GM19395 (cell line): ENCODE measurements at regions not wholly inside any gene's neighbourhood (a gene's known extent, or its start where the extent isn't known, plus 50 kb on each side); places are given as distances from the start of the nearest gene placed in this dataset.
"Not testable (repeated sequence)": the region's sequence is repeated elsewhere in the genome, so short reads cannot be mapped to it uniquely, and the experiment has no call there.

ENCODE experiments used
- ATAC-seq: cut with Tn5 transposase; IDR thresholded peaks from one replicate; pipeline ENCODE4 v1.9.1; 2021; ENCODE audit warnings: mild to moderate bottlenecking, moderate library complexity; ENCODE audit not compliant: unreplicated experiment

DNA sequence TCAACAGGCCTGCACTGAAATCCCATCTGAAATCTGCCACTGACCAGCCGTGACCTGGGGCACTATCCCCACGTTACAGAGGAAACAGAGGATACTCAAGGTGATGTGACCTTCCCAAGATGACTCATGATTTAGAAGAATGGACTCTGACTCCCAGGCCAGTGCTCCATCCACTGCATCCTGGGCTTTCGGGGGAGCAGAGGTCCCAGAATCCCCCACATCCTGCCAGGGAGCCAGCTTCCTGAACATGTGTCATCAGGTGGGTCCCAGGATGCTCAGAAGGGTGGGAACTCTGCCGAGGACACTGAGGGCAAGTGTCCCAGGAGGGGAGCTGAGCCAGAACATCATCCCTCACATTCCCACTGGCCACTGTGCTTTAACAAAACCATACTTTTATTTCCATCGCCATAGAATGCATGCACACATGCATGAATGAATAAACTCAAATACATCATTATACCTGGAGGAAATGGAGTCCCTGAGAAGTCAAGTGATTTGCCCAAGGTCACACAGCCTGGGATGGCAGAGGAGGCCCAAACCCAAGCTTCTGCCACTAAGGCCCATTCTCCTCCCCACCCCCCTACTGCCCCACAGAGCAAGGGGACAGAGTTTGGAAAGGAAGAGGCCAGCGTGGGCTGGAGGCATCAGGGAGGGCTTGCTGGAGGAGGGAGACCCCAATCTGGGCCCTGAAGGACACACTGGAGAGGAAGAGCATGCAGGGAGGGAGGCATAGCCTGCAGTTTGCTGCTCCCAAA lies 189.4 kb downstream of the MATN1 start:
- no peak for ATAC-seq

DNA sequence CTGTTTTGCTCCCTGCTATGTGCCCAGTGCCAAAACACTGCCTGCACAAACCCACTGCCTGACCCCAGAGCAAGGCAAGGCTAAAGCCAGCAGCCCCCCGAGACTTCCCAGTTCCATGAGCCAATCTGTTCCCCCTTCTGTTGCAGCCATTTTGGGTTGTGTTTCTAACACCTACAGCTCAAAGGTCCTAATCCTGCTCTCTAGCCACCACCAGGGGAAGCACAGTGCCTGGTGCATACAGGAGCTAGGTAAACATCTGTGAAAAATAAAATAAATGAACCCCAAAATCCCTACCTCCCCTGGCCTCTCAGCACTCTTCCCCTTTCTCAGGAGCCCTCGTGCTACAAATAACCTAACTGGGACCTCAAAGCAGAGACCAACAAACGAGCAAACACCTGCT lies 190.2 kb downstream of the MATN1 start:
- ATAC-seq, result no peak

DNA sequence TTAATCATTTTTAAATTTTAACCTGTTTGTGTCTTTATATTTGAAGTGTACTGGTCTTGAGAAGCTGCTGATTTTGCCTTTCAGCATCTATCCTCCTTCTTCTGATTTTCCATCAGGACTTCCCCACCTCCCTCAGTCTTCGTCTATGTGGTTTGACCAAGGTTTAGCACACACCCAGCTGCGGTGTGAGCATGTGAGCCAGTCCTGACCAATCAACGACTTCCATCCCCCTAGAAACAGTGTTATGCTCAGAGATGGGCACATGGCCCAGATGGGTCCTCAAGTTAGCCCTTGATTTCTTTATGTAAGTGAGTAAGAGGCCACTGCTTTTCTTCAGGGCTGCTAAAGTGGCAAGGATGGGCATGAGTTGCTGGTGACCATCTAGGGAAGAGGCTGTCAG lies 190.8 kb downstream of the MATN1 start:
- no peak for ATAC-seq

DNA sequence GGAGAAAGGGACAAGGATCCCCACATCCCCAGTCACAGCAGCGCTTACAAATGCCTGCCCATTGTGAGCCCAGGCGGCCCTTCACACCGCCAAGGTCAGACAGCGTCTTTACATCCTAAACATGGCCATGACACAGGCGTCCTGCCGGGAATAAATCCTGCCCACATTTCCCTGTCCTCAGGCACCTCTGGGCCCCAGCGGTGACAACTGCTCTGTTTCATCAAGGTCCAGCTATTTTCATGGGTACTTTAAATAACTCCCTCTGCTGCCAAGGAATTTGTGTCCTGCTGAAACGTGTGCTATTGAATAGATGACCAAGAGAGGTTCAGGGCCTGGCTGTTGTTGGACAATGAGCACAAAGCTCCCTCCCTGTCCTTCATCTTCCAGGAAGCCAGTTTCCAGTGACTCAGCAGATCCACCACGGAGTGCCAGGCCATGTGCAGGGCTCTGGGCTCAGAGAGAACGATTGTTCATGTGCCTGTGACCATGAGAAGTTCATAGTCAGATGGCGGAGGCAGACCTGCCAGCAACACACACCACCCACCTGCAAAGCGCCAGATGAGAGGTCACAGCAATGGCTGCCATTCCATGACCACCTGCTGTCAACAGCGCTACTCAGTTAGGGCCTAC lies 195.8 kb downstream of the MATN1 start:
- ATAC-seq, result no peak

DNA sequence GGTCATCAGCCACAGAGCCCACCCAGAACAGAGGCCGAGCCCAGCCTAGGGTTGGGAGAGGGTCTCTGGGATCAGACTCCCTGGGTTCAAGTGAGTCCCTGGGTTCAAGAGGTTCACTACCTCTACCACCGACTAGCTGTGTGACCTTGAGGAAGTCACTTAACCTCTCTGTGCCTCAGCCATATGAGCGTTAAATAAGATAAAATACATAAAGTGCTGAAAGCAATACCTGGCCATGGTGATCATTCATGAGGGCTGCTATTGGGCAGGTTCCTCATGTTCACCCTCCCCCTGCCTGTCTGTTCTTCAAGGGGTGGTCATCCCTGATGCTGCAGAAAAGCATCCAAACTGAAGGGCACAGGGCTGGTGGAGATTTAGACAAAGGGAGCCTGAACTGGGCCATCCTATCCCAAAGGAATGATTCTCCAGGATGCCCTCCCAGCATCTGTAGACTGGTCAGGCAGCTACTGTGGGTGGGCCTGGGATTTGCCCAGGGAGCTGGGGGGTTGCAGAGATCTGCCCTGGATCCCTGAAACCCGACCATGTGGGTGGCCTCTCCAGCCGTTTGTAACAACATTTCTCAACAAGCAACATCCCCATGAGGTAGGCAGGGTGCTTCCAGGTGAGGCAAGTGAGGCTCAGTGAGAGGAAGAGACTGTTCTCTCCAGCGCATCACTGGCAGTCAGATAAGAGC lies 196.6 kb downstream of the MATN1 start:
- no peak for ATAC-seq

DNA sequence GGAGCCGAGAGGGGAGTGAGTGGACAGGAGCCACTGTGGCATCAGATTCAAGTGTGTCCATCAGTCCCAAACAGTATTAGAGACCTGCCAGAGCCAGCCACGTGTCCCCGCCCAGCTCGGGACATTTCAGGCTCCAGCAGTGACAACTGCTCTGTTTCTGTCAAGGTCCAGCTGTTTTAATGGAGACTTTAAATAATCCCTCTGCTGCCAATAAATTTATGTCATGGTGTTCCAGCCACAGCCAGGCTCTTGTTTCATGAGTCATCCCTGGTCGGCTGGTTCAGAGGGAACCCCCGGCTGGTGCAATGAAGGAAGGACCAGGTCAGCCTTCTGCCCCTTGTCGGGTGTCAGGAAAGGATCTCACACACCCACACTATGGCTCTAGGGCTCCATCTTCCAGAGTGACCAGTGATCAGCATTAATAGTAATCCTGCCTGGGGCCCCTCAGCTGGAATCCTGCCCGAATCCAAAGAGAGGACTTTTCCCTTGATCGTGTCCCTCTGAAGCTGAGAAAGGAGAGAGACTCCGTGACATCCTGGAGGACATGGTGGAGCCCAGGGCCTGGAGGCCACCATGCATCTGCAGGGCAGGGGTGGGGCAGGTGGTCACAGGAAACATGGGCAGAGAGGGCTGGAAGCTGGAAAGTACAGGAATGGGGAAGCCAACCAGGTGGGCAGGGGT lies 197.3 kb downstream of the MATN1 start:
- ATAC-seq, result no peak

DNA sequence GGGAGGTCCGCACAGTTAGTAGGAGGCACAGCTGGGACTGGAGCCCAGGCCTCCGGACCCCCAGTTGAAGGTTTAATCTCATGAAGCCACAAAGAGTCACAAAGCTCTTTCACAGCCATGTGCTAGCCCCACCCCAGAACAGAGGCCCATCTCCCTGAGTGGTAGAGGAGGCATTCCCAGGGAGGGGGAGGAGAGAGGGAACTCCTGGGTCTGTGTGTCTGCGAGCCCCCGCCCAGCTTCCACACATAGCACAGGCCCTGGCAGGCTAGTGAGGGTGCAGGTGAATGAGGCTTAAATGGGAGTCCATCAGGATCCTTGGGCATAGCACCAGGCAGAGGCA lies 197.8 kb downstream of the MATN1 start:
- no peak for ATAC-seq

DNA sequence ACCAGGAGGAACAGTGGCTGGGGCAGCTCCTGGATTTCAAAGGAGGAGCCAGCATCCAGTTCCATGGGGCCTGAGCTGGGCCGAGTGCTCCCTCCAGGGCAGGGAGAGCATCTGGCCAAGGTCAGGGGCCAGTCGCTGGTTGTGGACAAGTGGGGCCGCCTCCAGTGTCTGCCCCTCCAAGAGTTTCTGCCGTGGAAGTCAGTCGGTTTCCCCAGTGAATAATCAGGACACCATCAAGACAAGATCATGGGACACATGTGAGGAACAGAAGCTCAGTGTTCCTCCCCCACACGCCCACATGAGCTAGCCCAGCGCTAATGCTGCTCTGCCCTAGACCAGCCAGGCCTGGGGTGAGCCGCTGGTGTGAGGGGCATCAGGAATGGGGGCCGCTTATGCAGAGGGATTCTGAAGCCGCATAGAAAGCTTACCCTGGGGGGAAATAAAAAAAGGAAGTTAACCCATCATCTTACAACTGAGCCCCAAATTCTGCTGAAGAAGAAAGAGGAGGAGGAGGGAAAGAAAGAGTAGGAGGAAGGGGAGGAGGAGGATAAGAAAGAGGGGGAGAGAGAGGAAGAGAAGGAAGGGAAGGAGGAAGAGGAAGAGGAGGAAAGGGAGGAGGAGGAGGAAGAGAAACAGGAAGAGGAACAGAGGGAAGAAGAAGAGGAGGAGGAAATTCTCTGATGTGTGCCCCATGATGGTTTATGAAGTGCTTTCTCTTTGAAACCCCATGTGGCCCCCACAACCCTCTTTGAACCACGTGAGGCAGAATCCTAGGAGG lies 198.4 kb downstream of the MATN1 start:
- no peak for ATAC-seq

DNA sequence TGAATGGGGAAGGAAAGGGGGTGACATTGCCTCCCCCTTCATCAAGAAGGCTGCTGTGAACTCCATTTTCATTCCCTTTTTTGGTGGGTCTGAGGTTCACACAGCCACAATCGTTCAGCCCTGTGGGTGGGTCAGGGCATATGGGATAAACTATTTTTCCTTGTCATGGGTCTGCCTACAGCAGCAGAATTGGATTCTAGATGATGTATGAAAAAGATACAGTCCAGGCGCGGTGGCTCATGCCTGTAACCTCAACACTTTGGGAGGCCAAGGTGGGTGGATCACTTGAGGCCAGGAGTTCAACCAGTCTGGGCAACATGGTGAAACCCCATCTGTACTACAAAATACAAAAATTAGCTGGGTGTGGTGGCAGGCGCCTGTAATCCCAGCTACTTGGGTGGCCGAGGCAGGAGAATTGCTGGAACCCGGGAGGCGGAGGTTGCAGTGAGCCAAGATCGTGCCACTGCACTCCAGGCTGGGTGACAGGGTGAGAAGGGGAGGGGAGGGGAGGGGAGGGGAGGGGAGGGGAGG lies 199.3 kb downstream of the MATN1 start:
- not testable (repeated sequence) for ATAC-seq

DNA sequence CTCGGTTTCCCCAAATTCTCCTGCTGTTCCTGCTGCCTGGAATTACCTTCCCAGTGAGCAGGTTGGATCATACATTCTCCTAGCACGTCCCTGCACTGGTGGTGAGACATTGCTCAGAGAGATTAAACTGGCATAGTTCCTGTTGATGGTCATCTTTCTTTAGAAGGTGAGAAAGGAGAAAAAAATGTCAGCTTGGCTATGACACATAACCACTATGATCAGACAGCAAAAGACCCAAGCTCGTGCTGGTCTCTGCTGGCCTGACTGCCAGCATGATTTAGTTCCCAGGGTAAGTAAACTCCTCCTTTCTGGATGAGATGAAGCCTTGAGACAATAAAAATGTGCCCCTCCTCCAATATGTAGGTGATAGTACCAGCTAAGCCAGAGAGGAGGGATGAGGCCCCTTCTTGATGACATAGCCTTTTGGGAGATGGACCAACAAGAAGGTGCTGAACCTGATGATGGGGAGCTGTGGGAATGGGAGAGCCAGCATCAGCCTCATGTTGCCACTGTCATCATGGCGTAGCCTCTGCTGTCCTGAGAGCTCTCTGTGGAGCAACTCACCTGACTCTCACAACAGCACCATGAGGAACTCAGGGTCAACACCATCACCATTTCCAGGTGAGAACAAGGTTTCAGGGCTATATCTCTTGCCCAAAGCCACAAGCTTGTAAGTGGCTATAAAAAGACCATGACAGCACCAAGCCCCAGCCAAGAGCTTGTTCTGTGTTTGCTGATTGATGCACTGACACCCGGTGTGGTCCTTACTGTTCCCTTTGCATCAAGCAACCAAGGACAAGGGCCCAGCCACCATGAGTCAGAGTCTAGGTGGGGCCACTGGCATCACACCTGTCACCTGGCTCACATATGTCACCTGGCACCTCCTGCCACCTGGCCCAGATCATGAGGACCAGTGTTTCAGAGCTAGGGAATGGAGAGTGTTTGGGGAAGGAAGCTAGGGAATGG lies 200.0 kb downstream of the MATN1 start:
- no peak for ATAC-seq

DNA sequence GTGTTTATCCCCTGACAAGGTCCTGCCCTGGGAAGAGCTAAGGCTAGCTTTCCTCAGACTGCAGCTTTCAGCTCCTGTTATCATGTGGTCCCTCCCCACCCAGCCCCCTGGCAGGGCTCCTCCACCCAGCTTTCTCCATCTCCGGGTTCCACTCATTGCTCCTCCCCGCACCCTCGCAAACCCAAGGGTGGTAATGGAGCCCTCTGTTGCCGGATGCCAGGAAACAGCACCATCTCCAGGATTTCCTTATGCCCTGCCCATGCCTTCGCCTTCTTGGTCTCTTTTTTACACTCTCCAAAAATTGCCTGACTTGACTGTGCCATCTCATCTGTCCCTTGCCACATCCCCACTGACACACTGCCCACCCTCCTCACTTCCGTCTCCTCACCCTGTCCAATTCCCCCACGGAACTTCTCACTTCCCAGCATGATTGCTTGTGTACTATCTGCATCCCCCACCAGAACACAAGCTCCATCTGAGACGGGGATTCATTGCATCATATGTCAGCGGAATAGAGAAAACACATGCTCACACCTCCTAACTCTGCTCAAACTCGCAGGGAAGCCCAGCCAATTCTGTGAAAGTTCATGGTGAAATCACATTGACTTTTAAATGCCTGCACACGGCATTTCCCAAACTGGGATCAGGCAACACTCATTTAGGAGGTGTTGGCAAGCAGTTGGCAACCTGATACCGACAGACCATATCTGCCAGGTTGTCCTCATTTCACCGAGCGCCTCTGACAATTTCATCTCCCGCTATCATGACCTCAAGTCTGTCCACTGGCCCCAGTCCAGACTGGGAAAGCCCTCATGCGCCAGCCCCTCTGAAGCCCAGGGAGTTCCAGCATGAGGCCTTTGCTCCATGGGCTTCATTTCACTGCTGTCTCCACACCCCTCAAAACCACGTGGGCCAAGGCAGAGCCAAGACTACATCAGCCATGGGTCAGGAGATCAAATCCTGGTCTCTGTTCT lies 201.1 kb downstream of the MATN1 start:
- ATAC-seq, result no peak

DNA sequence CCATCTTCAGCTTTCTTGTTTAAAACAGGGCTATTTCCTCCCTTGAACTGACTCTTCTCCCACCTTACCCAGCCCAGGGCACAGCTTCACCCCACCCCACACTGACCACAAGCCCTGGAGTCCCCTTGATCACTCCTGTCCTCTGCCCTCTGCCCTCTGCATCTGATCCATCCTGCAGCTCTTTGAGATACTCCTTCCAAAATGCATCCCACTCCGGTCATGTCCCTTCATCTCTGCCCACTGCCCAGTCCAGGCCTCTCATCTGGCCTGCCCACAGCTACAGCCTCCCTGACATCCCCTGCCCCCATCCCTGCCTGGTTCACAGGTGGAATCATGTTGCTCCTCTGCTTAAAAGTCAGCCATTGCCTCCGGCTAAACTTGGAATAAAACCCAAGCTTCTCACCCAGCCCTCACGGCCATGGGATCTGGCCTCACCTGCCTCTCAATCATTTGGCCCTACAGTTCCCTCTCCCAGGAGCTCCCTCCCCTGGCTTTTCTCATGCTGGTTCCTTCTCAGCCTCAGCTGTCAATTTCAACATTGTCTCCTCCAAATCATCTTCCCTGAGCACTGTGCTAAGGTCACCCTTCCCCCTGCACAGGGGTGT lies 202.0 kb downstream of the MATN1 start:
- no peak for ATAC-seq

DNA sequence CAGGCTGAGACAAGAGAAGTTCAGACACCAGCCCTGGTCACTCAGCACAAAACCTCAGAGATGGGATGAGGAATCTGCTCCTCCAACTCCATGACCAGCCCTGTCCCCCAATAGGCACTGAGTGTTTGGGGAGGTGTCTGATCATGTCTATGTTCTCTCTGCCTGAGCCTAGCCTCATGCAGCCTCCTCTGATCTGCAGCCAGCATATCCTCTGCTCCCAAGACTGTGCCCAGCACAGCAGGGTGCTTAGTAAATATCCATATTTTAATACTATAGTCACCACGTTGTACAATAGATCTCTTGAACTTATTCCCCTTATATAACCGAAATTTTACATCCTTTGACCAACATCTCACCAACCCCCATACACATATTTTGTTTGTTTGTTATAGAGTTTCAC lies 202.9 kb downstream of the MATN1 start:
- ATAC-seq, result no peak

DNA sequence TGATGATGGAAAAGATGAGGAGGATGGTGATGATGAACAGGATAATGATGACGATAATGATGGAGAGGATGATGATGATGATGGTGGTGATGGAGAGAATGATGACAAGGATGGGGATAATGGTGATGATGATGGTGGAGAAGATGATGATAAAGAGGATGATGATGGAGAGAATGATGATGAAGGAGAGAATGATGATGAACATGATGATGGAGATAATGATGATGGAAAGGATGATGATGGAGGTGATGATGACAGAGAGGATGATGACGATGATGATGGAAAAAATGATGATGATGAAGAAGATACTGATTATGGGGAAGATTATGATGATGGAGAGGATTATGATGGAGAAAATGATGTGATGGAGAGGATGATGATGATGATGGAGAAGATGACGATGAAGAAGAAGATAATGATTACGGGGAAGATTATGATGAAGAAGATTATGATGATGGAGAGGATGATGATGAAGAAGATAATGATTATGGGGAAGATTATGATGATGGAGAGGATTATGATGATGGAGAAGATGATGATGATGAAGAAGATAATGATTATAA lies 204.1 kb downstream of the MATN1 start:
- no peak for ATAC-seq

DNA sequence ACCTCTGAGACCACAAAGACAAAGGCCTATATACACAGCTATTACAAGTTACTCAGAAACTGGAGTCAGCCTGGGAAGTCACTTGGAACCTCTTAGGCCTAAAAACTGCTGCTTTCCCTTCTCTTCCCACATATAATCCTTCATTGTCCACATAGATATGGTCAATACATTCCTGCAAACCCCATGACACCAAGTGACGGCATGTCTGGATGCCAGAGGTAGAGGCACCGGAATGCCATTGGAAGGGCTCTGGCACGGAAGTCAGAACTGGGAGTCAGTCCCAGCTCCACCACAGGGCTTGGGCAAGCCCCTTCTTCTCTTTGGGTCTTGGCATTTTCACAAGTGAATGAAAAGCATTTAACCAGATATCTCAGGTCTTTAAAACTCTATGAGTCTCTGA lies 204.7 kb downstream of the MATN1 start:
- ATAC-seq, result no peak

DNA sequence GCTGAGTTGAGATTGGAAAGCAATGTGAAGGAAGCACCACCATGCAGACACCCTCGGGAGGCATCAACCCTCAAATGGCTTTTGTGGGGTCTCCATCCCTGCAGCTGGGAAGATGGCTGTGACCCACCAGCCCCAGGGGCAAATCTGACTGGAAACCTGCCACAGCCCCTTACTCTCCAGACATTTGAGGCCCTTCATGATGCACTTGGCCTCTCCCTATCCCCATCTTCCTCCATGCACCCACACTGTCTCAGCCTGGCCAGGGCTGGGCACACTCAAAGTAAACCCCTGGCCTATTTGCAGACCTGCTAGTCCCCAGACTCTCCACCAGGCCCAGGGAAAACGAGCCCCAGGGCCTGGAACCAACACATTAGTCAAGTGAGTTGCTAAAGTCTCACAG lies 205.2 kb downstream of the MATN1 start:
- ATAC-seq, result no peak

DNA sequence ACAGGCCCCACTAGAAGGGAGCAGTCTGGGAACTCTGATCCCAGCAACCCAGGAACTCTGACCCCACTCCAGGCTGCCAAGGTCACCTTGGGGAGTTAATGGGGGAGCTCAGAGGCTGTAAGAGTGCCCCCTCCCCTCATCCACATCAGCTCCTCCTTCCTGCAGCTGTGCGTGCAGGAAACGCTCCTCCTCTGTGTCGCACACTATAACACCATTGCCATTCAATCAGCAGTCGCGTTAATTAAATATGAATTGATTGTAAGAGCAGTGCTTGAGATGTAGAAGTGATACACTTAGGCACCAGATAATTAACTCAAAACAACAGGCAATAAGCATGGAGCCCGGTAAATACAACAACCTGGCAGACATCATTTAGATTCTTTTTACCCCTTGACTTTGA lies 205.7 kb downstream of the MATN1 start:
- not testable (repeated sequence) for ATAC-seq

DNA sequence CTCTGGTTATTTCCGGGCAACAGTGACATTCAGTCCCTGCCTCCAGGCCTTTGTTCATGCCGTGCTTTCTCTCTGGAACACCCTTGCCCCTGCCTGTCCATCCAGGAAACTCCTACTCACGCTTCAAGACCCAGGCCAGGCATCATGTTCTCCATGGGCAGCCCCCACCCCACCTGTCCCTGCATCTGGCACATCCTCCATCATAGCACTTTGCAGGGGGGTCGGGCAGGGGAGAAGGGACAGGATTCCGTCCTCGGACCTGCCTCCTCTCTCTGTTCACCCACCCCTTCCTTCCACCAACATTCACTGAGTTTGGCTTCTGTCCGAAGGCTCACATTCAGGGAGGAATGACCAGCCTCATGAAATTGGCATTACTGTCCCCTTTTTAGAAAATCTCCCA lies 206.1 kb downstream of the MATN1 start:
- not testable (repeated sequence) for ATAC-seq
